IPS-NIHi7 (cell line): ENCODE measurements at regions not wholly inside any gene's neighbourhood (a gene's known extent, or its start where the extent isn't known, plus 50 kb on each side); places are given as distances from the start of the nearest gene placed in this dataset.
"Not testable (repeated sequence)": the region's sequence is repeated elsewhere in the genome, so short reads cannot be mapped to it uniquely, and the experiment has no call there.

Source experiments
- DNase-seq: peaks from one replicate; pipeline ENCODE4 v3.0.0; 2012; ENCODE audit warnings: mixed read lengths; ENCODE audit errors: extremely low spot score

GRCh38 chr9:31744589-31744988, 639.9 kb upstream of the ACO1 start:
- DNase-seq: no peak

- DNase-seq: no peak
Observed at GRCh38 chr9:31745468-31745867, 639.0 kb upstream of the ACO1 start.

GRCh38 chr9:31745886-31746285, 638.6 kb upstream of the ACO1 start:
- no peak for DNase-seq

- DNase-seq: no peak
Observed at GRCh38 chr9:31753756-31754155, 630.7 kb upstream of the ACO1 start.

- DNase-seq: no peak
Observed at GRCh38 chr9:31759703-31760102, 624.7 kb upstream of the ACO1 start.

GRCh38 chr9:31774021-31774420, 610.4 kb upstream of the ACO1 start:
- not testable (repeated sequence) for DNase-seq

GRCh38 chr9:31774571-31774970, 609.9 kb upstream of the ACO1 start:
- DNase-seq: no peak

- DNase-seq: no peak
Observed at GRCh38 chr9:31776471-31776870, 608.0 kb upstream of the ACO1 start.

- no peak for DNase-seq
Observed at GRCh38 chr9:31783491-31783890, 601.0 kb upstream of the ACO1 start.

GRCh38 chr9:31790720-31791119, 593.7 kb upstream of the ACO1 start:
- DNase-seq: no peak

- peak; percentile 34 for DNase-seq
Observed at GRCh38 chr9:31799953-31800609, 584.4 kb upstream of the ACO1 start.

GRCh38 chr9:31807574-31808256, 576.7 kb upstream of the ACO1 start:
- DNase-seq: peak; percentile 17

- no peak for DNase-seq
Observed at GRCh38 chr9:31808766-31809165, 575.7 kb upstream of the ACO1 start.

- DNase-seq: no peak
Observed at GRCh38 chr9:31820426-31820825, 564.0 kb upstream of the ACO1 start.

- no peak for DNase-seq
Observed at GRCh38 chr9:31821583-31821982, 562.9 kb upstream of the ACO1 start.

GRCh38 chr9:31823365-31823764, 561.1 kb upstream of the ACO1 start:
- no peak for DNase-seq

GRCh38 chr9:31824860-31825259, 559.6 kb upstream of the ACO1 start:
- DNase-seq: no peak

- DNase-seq: no peak
Observed at GRCh38 chr9:31837211-31837610, 547.2 kb upstream of the ACO1 start.

- DNase-seq: peak; percentile 22
Observed at GRCh38 chr9:31839273-31839672, 545.2 kb upstream of the ACO1 start.

- DNase-seq: no peak
Observed at GRCh38 chr9:31840702-31841101, 543.7 kb upstream of the ACO1 start.

- no peak for DNase-seq
Observed at GRCh38 chr9:31847963-31848362, 536.5 kb upstream of the ACO1 start.

- no peak for DNase-seq
Observed at GRCh38 chr9:31848505-31849285, 535.7 kb upstream of the ACO1 start.

GRCh38 chr9:31854187-31854586, 530.3 kb upstream of the ACO1 start:
- DNase-seq: no peak
